ENCODE measurements at regions not wholly inside any gene's neighbourhood (a gene's known extent, or its start where the extent isn't known, plus 50 kb on each side); places are given as distances from the start of the nearest gene placed in this dataset.

- CTCF ChIA-PET, result no interaction called here
- DNase-seq, result no peak
- Mint-ChIP-seq H3K4me3 (ENCODE audit: low read depth, unreplicated experiment) (no peak overlapping the region), H3K9me3 (ENCODE audit: low read depth, unreplicated experiment) (peaks cover 4% of the 10 kb centered on the region), H3K4me1 (ENCODE audit: low read depth, unreplicated experiment) (no peaks in the 10 kb centered on the region), H3K36me3 (ENCODE audit: insufficient read depth, unreplicated experiment) (no peaks in the 10 kb centered on the region), H3K27me3 (ENCODE audit: unreplicated experiment) (no peaks in the 10 kb centered on the region), H3K27ac (ENCODE audit: unreplicated experiment) (no peak overlapping the region)
- TF ChIP-seq CTCF (IDR thresholded peaks at IDR 0.05; ENCODE audit: unreplicated experiment), result no peak
- no TSS peak for BruUV-seq (replicated peaks)
- intact Hi-C loops (cut with micrococcal nuclease; ENCODE audit: unreplicated experiment), result no loop called here
Measured at GRCh38 chr21:41024746-41025254, 143.2 kb upstream of the BACE2 start.

GRCh38 chr21:41029571-41029970 lies 138.4 kb upstream of the BACE2 start:
- Mint-ChIP-seq H3K9me3 (ENCODE audit: low read depth, unreplicated experiment) (peaks cover 7% of the 10 kb centered on the region), H3K27ac (ENCODE audit: unreplicated experiment) (no peak overlapping the region), H3K27me3 (ENCODE audit: unreplicated experiment) (no peaks in the 10 kb centered on the region), H3K4me3 (ENCODE audit: low read depth, unreplicated experiment) (no peak overlapping the region), H3K4me1 (ENCODE audit: low read depth, unreplicated experiment) (no peaks in the 10 kb centered on the region), H3K36me3 (ENCODE audit: insufficient read depth, unreplicated experiment) (no peaks in the 10 kb centered on the region)
- BruUV-seq (replicated peaks), result no TSS peak
- CTCF ChIA-PET, result no interaction called here
- no peak for DNase-seq
- intact Hi-C loops (cut with micrococcal nuclease; ENCODE audit: unreplicated experiment), result no loop called here
- no peak for TF ChIP-seq CTCF (IDR thresholded peaks at IDR 0.05; ENCODE audit: unreplicated experiment)

GRCh38 chr21:41031701-41032220 lies 136.2 kb upstream of the BACE2 start:
- CTCF ChIA-PET, result no interaction called here
- peaks cover 10% of the 10 kb centered on the region for H3K27me3 Mint-ChIP-seq (ENCODE audit: unreplicated experiment)
- no peaks in the 10 kb centered on the region for H3K4me1 Mint-ChIP-seq (ENCODE audit: low read depth, unreplicated experiment)
- no peak overlapping the region for H3K4me3 Mint-ChIP-seq (ENCODE audit: low read depth, unreplicated experiment)
- no peak overlapping the region for H3K27ac Mint-ChIP-seq (ENCODE audit: unreplicated experiment)
- no peak for DNase-seq
- BruUV-seq (replicated peaks), result no TSS peak
- H3K36me3 Mint-ChIP-seq (ENCODE audit: insufficient read depth, unreplicated experiment), result no peaks in the 10 kb centered on the region
- peaks cover 5% of the 10 kb centered on the region for H3K9me3 Mint-ChIP-seq (ENCODE audit: low read depth, unreplicated experiment)
- intact Hi-C loops (cut with micrococcal nuclease; ENCODE audit: unreplicated experiment), result no loop called here
- TF ChIP-seq CTCF (IDR thresholded peaks at IDR 0.05; ENCODE audit: unreplicated experiment), result no peak

GRCh38 chr21:41032541-41032940 lies 135.4 kb upstream of the BACE2 start:
- intact Hi-C loops (cut with micrococcal nuclease; ENCODE audit: unreplicated experiment), result no loop called here
- Mint-ChIP-seq H3K4me3 (ENCODE audit: low read depth, unreplicated experiment) (no peak overlapping the region), H3K36me3 (ENCODE audit: insufficient read depth, unreplicated experiment) (no peaks in the 10 kb centered on the region), H3K4me1 (ENCODE audit: low read depth, unreplicated experiment) (no peaks in the 10 kb centered on the region), H3K27me3 (ENCODE audit: unreplicated experiment) (peaks cover 10% of the 10 kb centered on the region), H3K27ac (ENCODE audit: unreplicated experiment) (no peak overlapping the region), H3K9me3 (ENCODE audit: low read depth, unreplicated experiment) (peaks cover 5% of the 10 kb centered on the region)
- no TSS peak for BruUV-seq (replicated peaks)
- DNase-seq, result no peak
- CTCF ChIA-PET, result no interaction called here
- TF ChIP-seq CTCF (IDR thresholded peaks at IDR 0.05; ENCODE audit: unreplicated experiment), result no peak

Measured in Calu3 (cell line).